HG03442 (cell line): ENCODE measurements at regions not wholly inside any gene's neighbourhood (a gene's known extent, or its start where the extent isn't known, plus 50 kb on each side); places are given as distances from the start of the nearest gene placed in this dataset.
"Not testable (repeated sequence)": the region's sequence is repeated elsewhere in the genome, so short reads cannot be mapped to it uniquely, and the experiment has no call there.

Experiments used
- ATAC-seq: cut with Tn5 transposase; IDR thresholded peaks from one replicate; pipeline ENCODE4 v1.9.1; 2021; ENCODE audit warnings: mild to moderate bottlenecking, moderate library complexity; ENCODE audit not compliant: unreplicated experiment

GRCh38 chr1:219031809-219032208, 141.9 kb upstream of the LYPLAL1 start:
- no peak for ATAC-seq

GRCh38 chr1:219038398-219038797, 135.3 kb upstream of the LYPLAL1 start:
- ATAC-seq = no peak

- ATAC-seq = no peak
Measured at GRCh38 chr1:219039017-219039681, 134.5 kb upstream of the LYPLAL1 start.

- no peak for ATAC-seq
Measured at GRCh38 chr1:219039682-219040154, 134.0 kb upstream of the LYPLAL1 start.

- no peak for ATAC-seq
Measured at GRCh38 chr1:219040291-219040690, 133.4 kb upstream of the LYPLAL1 start.

- no peak for ATAC-seq
Measured at GRCh38 chr1:219041141-219041540, 132.5 kb upstream of the LYPLAL1 start.

- no peak for ATAC-seq
Measured at GRCh38 chr1:219041818-219042217, 131.9 kb upstream of the LYPLAL1 start.

- no peak for ATAC-seq
Measured at GRCh38 chr1:219042769-219043168, 130.9 kb upstream of the LYPLAL1 start.

- no peak for ATAC-seq
Measured at GRCh38 chr1:219045246-219045645, 128.4 kb upstream of the LYPLAL1 start.

GRCh38 chr1:219049501-219049900, 124.2 kb upstream of the LYPLAL1 start:
- ATAC-seq = no peak

GRCh38 chr1:219050086-219050821, 123.4 kb upstream of the LYPLAL1 start:
- no peak for ATAC-seq

GRCh38 chr1:219050822-219051125, 122.9 kb upstream of the LYPLAL1 start:
- ATAC-seq = no peak

GRCh38 chr1:219051547-219051946, 122.1 kb upstream of the LYPLAL1 start:
- no peak for ATAC-seq

- no peak for ATAC-seq
Measured at GRCh38 chr1:219058891-219059820, 114.5 kb upstream of the LYPLAL1 start.

- ATAC-seq = no peak
Measured at GRCh38 chr1:219060798-219061197, 112.9 kb upstream of the LYPLAL1 start.

GRCh38 chr1:219062161-219062560, 111.5 kb upstream of the LYPLAL1 start:
- no peak for ATAC-seq

GRCh38 chr1:219066098-219066497, 107.6 kb upstream of the LYPLAL1 start:
- ATAC-seq = no peak

GRCh38 chr1:219066631-219067349, 106.9 kb upstream of the LYPLAL1 start:
- ATAC-seq = no peak

GRCh38 chr1:219067350-219067712, 106.3 kb upstream of the LYPLAL1 start:
- no peak for ATAC-seq

GRCh38 chr1:219070395-219070794, 103.3 kb upstream of the LYPLAL1 start:
- ATAC-seq = not testable (repeated sequence)

GRCh38 chr1:219071209-219071608, 102.5 kb upstream of the LYPLAL1 start:
- ATAC-seq = no peak
